HG02970 (cell line): ENCODE measurements at regions not wholly inside any gene's neighbourhood (a gene's known extent, or its start where the extent isn't known, plus 50 kb on each side); places are given as distances from the start of the nearest gene placed in this dataset.
"Not testable (repeated sequence)": the region's sequence is repeated elsewhere in the genome, so short reads cannot be mapped to it uniquely, and the experiment has no call there.

ENCODE experiments used
- ATAC-seq: cut with Tn5 transposase; IDR thresholded peaks from one replicate; pipeline ENCODE4 v1.9.1; 2021; ENCODE audit warnings: mild to moderate bottlenecking, moderate library complexity, moderate number of reproducible peaks; ENCODE audit not compliant: unreplicated experiment, low FRiP score

GRCh38 chr10:113480081-113480360, 72.8 kb upstream of the HABP2 start:
- ATAC-seq = no peak

- ATAC-seq = no peak
Observed at GRCh38 chr10:113480851-113481502, 71.9 kb upstream of the HABP2 start.

DNA sequence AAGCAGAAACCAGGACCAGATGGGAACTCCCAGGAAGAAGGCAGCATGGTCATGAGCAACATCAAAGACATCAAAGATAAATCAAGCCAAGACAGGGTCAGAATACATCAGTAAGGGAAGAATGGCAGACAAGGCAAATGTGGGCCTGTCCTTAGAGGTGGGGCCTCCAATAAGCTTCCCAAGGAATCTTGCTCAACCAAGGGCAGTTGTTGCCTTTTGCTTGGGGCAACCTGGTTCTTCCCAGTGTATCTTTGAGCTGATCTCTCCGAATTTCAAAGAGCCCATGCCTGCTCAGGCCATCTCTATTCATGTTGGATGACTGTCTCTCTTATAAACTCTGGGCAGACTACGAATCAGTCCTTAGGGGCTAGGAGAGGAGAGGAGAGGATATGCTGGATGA, 68.4 kb upstream of the HABP2 start:
- no peak for ATAC-seq

GRCh38 chr10:113485736-113486135, 67.1 kb upstream of the HABP2 start:
- no peak for ATAC-seq

DNA sequence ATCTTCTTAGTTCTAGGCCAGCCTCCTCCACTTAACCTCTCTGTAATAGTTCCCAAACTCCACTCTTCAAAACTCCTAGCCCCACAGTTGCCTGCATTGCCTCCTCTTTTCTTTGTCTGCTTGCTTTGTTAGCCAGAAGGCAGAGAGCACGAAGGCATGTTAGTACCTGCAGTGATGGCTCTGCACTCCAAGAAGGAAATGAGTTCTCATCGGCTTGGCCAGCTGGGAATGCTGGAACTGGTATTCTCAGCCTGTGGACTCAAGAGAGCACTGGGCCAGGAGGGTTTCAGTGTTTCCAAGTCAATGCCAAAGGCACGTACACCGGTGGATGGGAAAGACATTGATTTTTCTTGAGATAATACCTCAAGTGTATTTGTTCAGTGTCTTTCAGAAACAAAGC, 66.3 kb upstream of the HABP2 start:
- no peak for ATAC-seq

GRCh38 chr10:113487154-113487553, 65.7 kb upstream of the HABP2 start:
- no peak for ATAC-seq

GRCh38 chr10:113488186-113488585, 64.7 kb upstream of the HABP2 start:
- ATAC-seq = no peak

GRCh38 chr10:113489522-113489921, 63.3 kb upstream of the HABP2 start:
- not testable (repeated sequence) for ATAC-seq

DNA sequence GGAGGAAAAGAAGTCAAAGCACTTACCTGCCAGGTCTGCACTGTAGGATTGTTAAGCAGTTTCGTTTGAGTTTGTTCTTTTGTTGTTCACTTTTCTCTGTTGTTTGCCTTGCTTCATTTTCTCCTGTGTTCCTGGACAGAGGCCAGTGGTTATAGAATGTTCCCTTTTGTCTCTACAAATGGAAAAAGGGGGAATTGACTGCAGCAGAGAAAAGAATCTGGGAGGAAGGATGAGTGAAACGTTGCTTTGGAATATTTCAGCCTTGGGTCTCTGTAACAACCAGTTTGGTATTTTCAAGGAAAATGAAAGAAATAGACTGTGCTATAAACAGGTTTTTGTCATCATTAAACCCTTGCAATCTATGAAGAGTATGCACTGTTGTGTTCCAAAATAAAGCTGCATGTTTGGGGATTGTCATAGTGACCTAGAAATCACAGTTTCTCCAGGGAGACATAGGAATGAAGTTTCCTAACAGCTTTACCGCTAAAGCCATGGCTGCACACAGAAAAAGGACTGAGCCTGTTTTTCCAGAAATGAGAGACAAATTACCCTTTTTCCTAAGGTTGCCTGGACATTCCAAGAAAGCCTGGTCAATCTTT, 60.8 kb upstream of the HABP2 start:
- no peak for ATAC-seq

GRCh38 chr10:113493195-113493594, 59.7 kb upstream of the HABP2 start:
- no peak for ATAC-seq

DNA sequence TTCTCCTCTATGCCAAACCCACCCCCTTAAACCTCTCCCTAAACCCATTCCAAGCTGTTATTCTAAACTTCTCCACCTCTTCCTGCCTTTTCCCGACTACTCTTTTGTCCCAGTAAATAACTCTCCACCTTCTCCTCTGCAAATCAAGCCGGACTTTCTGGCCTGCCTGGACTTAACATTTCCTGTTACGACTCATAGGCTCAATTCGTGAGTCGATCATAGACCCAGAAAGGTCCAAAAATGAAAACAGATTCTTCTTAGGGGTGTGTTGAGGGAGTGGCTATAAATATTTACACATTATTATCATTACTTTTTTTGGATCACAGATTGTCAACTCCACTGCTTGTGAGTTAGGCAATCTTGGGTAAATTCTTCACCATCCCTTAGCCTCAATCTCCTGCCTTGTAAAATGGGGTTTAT, 59.0 kb upstream of the HABP2 start:
- ATAC-seq = no peak

DNA sequence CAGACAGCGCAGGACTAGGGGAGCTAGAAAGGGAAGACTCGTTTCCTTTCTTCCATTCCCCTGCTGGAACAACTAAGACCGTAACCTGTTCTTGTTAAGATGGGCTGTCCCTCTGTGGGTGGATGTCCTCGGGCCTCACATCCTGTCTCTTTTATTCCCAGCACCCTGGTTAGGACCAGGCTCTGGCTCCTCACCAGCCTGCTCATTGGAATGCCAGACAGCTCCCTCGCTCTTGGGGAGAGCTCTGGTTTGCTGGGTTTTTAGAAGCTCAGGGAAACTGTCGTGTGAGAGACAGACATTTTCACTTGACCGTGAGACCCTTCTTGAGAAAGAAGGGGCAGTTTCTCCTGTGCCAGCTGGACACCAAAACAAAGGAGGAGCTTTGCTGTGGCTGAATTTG, 58.1 kb upstream of the HABP2 start:
- ATAC-seq = no peak

GRCh38 chr10:113495553-113495952, 57.3 kb upstream of the HABP2 start:
- no peak for ATAC-seq

DNA sequence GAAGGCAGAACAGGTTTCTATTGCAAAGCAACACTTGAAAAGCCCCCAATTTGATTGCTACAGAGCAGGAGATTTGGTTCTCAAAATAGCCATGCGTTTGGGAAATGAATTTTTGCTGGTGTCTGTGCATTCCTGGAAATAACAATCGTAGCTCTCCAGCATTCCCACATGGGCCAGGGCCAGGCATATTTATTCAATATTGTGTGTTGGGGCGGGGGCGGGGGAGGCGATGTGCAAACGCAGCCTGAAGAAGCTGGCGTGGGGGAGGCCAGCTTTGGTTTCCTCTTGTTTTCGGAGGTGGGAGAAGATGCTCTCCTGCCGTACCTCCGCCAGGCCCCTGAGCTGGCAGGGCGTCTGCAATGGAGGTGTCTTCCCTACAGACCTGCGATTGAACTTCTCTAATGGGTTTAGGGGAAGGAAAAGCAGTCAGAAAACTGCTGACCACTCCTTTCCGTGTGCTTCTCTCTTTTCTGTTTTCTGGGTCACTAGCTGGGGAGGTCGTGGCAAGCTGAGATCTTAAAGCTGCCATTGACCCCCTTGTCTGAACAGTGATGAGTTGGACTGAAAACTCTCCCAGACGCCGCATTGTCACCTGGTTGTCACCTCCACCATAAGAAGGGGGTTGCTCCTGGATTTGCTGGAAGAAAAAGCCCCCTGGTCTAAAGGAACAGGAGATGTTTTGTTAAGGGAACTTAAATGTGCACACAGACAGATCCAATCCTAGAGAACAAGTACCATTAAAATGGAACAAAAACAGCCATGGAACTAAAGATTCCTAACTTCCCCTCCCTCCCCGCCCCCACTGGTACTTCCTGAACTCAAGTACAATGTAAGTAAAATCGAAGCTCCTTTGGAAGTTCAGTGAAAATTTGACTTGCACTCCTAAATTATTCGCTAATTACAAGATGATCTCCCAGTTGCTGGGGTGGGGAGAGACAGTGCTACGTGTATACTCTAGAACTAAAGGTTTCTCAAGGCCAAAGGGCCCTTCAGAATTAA, 56.4 kb upstream of the HABP2 start:
- no peak for ATAC-seq

- no peak for ATAC-seq
Observed at GRCh38 chr10:113497198-113497597, 55.7 kb upstream of the HABP2 start.

- no peak for ATAC-seq
Observed at GRCh38 chr10:113498997-113499396, 53.9 kb upstream of the HABP2 start.

GRCh38 chr10:113499806-113500205, 53.0 kb upstream of the HABP2 start:
- no peak for ATAC-seq

DNA sequence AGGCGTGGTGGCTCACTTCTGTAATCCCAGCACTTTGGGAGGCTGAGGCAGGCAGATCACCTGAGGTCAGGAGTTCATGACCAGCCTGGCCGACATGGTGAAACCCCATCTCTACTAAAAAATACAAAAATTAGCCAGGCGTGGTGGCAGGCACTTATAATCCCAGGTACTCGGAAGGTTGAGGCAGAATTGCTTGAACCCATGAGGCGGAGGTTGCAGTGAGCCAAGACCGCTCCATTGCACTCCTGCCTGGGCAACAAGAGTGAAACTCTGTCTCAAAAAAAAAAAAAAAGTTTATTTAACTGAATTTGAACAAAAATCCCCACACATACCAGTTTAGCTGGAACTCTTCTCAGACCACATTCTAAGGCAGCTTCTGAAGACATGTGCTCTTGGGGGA, 51.8 kb upstream of the HABP2 start:
- ATAC-seq = not testable (repeated sequence)
